GM19043 (cell line): ENCODE measurements at regions not wholly inside any gene's neighbourhood (a gene's known extent, or its start where the extent isn't known, plus 50 kb on each side); places are given as distances from the start of the nearest gene placed in this dataset.
A peak's percentile ranks its signal among the peaks of the same experiment; 100 is the strongest.
"Not testable (repeated sequence)": the region's sequence is repeated elsewhere in the genome, so short reads cannot be mapped to it uniquely, and the experiment has no call there.

Experiments used
- ATAC-seq: cut with Tn5 transposase; IDR thresholded peaks from one replicate; pipeline ENCODE4 v1.9.1; 2021; ENCODE audit warnings: low read depth; ENCODE audit not compliant: unreplicated experiment

DNA sequence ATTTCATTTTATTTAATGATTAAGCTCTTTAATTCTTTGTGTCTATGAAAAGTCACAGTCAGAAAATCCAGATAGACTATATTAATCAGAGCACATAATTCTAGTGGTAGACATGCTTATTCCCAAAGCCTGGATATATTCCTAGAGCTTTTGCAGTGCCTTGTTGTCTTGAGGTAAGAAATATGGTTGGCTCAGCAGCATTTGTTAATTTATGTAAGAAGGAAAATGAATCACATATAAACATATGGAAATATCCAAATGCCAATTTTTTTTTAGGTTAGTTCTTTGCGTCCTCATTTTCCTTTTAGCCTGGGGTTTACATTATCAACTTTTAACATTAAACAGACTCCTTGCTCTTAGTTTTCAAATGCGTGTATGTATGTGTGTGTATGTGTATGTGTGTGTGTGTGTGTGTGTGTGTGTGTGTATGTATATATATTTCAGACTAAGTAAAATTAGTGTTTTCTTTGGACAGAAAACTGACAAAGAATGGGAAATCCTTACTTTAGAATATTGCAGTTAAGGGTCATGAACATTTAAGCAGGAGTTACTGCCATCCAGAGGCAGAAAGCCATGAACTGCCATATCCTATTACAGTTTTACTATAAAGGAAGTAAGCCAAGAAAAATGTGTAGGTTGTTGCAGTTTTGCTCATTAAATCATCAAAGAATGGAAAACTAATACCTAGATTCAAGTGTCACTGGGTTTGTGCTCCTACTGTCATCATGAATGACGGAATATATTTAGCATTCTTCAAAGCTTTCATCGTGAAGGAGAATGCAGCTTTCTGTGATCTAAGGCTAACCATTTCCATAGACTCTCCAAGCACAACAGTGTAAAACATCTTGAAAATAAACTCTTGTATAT, 477.1 kb upstream of the NR5A2 start:
- no peak for ATAC-seq

DNA sequence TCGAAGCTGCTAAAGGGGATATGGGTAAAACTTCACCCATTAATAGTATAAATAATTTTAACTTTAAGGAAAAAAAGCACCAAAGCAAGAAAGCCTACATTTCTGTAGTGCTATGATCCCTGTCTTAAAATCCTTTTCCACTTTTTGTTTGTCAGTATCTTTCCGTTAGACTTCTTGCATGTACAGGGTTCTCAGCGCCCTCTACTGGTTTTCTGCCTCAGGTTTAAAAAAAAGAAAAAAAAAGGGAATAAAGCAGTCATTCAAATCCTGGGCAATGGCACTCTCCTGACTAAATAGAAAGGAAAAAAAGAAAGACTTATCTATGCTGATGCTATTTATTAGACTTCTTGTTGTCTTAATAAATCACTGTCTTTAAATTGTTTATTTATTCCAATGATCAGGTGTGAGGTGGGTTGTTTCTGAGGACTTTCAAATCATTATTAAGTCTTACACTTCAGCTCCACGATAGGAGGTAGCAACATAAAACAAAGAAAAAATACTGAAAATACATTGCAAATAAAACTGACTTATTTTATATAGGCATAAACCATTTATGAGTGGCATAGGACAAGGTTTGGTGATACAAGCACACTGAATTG, 475.4 kb upstream of the NR5A2 start:
- no peak for ATAC-seq

DNA sequence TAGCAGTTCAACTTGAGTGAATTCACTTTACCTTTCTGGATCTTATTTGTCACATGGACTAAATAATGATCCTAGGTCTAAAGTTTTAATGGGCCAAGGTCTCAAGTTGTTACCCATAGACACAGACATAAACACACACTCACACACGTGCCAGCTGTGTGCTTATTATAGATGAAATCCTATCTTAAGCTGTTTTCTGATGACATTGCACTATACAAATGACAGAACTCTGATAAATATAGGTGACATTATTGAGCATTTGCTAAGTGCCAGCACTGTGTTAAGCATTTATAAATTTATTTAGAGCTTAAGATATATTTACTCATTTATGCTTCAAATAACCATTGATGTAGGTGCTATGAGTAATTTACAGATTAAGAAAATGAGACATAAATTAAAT, 474.4 kb upstream of the NR5A2 start:
- no peak for ATAC-seq

DNA sequence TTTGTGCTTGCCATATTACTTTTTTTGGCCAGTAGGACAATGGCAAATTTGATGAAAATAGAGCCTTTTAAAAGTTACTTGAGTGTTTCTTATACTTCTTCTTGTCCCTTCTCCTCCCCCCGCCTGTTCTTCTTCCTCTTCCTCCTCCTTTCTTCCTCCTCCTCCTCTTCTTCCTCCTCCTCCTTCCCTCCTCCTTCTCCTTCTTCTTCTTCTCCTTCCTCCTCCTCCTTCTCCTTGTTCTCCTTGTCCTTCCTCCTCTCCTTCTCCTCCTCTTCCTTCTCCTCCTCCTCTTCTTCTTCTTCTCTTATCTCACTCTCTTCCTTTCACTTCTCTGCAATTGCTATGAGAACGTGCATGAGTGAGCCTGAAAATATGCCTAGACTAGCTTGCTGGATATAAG, 466.2 kb upstream of the NR5A2 start:
- ATAC-seq, result no peak

DNA sequence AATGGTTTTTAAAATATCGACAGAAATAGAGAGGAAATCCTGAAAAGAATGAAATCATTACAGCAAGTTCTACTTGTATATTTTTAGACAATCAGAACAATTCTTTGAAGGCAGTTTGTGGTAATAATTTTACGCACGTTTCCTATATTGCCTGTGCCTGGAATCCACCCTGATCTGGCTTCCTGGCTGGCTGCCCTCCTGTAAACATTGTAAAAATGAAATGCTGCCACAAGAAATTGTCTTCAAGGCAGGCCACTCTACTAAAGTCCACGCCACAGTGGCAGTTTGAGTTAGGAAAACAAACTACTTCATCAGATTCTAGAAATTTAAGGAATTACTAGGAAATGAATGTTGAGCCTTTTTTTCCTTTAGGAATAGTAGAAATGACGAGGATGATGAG, 454.5 kb upstream of the NR5A2 start:
- no peak for ATAC-seq

DNA sequence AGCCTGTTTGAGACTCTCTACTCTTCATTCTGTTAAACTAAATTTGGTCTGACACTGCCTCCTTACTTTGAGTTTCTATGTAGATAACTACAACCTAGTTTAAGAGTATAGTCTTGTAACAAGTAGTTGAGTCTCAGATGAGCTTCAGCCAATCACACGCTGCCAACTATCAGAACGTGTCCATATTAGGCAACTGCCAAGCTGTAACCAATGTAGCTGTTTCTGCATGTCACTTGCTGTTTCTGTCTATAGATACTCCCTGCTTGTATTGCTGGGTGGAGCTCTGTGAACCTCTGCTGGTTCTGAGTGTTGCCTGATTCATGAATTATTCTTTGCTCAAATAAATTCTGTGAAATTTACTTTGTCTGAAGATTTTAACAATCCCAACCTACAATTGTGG, 452.6 kb upstream of the NR5A2 start:
- ATAC-seq, result no peak

DNA sequence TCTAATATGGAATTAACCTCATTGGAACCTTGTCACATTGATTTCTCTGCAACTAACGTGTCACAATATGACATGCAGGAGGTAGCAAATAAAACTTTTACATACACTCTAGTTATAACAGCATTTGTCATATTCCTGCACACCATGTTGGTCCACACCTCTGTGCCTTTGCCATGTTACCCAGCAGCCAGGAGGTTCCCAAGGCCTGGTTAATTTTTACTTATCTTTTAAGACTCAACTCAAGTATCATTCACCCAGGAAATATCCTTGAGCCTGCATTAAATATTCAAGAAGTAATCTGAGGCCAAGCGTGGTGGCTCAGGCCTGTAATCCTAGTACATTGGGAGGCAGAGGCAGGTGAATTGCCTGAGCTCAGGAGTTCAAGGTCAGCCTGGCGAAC, 447.2 kb upstream of the NR5A2 start:
- ATAC-seq, result no peak

DNA sequence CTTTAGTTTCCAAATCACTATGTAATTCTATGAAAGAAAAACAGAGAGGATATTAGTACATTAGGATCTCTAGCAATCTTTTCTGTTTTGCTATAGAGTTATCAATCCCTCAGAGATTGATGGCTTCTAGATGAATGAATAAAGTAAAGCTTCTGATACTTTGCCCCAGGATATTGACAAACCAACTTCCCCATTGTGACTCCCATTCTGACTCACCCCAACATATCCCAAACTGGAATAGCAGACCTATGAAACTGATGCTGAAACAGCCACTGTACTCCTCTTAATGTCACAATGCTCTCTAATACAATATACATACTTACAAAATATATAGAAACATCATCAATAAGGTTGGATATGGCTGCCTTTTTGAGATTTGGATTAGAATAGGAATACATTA, 442.1 kb upstream of the NR5A2 start:
- ATAC-seq, result no peak

DNA sequence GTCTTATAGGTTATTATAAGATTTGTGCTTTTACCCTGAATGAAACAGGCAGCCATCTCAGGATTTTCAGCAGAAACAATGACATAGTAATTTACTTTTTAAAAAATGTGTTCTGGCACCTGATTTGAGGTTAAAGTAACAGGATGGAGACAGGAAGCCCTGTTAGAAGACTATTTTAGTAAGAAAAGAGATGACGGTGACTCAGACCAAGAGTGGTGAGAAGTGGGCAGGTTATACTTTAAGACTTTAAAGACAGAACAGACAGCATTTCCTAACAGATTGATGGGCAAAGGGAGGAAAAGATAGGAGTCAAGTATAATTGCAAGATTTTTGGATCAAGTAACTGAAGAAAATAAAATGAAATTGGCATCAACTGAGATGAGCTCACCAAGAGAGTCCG, 436.8 kb upstream of the NR5A2 start:
- peak; percentile 92 for ATAC-seq

DNA sequence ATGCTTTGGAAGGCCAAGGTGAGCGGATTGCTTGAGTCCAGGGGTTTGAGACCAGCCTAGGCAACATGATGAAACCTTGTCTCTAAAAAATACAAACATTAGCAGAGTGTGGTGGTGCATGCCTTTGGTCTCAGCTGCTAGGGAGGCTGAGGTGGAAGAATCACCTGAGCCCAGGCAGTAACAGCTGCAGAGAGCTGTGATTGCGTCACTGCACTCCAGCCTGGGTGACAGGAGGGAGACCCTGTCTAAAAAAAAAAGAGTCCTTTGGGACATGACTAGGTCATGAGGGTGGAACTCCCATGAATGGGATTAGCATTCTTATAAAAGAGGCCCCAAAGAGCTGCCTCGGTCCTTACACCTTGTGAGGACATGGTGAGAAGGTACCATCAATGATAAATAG, 436.0 kb upstream of the NR5A2 start:
- ATAC-seq, result no peak

DNA sequence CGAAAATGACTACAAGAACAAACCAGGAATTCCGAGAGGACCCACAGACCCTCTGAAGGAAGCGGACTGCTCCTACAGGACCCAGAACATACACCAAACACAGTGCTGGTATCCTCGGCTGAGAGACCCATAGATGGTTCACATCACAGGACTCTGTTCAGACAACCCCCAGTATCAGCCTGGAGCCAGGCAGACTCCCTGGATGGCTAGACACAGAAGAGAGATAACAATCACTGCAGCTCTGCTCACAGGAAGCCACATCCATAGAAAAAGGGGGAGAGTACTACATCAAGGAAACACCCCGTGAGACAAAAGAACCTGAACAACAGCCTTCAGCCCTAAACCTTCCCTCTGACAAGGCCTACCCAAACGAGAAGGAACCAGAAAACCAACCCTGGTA, 434.0 kb upstream of the NR5A2 start:
- no peak for ATAC-seq

DNA sequence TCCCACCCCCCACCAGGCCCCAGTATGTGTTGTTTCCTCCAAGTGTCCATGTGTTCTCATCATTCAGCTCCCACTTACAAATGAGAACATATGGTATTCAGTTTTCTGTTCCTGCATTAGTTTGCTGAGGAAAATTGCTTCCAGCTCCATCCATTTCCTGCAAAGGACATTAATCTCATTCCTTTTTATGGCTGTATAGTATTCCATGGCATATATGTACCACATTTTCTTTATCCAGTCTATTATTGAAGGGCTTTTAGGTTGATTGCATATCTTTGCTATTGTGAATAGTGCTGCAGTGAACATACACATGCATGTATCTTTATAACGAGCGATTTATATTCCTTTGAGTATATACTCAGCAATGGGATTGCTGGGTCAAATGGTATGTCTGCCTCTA, 431.1 kb upstream of the NR5A2 start:
- ATAC-seq, result not testable (repeated sequence)

DNA sequence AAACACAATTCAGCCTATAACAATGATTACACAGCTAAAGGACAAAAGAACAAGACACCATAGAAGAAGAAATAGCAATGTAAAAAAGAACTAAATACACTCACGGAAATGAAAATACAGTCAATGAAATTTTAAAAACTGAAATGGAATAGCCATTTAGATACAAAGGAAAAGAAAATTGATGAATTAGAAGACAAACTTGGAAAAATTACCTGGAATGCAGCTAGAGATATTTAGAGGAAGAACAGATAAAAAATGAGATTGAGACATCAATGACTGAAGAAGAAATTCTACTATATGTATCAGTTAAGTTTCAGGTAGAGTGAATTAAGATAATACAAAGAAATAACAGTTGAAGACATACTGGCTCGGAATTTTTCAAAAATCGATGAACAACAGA, 430.4 kb upstream of the NR5A2 start:
- no peak for ATAC-seq

DNA sequence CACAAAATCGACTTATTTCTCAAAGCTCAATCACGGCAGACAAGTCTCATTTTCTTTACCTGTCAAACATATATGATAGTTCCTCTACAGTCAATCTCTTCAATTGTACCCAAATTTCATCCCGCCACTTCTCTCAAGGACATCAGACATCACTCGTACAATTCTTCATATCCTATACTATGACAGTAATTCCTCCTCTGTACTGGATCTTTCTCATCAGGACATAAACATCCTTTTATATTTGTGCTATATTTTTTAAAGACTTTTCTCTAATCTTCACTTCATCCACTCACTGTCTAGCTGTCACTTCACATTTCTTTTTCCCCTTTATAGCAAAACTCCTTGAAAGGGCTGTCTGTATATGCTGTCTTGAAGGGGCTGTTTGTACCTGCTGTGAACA, 419.1 kb upstream of the NR5A2 start:
- ATAC-seq, result no peak

DNA sequence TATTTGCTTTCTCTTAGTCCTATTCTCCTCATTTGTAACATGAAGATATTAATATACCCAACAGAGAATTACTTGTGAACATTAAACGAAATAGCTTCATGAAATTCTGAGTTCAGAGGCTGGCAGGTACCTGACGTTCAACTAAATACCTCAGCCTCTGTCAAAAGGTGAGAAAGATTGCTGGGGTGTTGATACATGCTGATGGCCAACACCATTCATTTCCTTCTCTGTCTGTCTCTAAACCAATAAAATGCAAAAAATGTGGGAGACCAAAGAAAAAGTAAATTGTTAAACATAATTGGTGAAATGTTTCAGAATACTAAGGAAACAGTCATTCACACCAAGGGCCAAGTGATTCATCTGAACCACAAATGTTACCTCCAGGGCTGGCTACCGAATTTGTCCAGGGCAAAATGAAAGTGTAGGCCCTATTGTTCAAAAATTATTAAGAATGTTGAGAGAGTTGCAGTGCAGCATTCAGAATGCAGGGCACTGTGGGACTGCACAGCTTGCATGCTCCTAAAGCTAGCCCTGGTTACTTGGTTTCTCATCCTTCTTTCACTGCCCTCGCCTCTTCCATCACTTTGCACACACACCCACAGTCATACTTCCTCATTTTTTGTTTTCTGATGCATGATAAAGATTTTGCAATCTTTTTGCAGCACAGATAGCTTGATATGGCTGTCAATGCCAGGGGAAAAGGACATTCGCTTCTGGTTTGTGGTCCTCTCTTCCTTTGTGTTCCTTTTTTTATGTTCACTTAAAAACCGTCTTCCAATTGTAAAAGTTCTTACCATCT, 414.3 kb upstream of the NR5A2 start:
- ATAC-seq, result no peak

DNA sequence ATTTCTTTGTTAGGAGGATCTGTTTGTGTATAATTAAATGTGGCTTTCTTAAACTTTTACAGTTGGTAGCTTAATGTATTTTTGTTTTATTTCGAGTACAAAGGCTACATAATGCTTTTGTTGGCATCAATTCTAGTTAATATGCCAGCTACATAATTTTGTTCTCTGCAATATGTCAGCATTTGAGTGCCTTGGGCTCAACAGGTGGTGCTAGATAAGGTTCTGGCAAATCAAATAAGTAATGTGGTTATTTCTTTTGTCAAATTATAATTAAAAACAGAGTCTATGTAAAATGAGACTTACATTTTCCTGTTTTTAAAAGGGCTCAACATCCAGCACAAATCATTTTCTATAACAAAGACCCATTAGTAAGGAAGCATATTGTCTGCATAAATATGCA, 410.6 kb upstream of the NR5A2 start:
- no peak for ATAC-seq

DNA sequence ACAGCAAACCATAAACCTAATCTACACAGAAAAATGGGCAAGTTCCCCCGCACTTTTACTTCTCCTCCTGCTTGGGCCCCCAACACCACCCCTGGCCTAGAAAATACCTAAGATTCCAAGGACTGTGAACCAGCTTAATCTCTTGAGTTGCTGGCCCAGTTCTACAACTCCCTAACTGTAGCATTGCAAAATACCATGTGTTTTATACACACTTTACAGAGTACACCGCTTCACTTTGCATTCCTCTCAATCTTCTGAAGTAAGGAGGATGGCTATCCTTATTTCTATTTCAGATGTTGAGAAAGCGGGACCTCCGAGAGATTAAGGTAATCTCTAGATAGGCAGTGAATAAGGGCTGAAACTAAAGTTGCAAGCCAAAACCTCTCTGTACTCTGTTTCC, 408.3 kb upstream of the NR5A2 start:
- no peak for ATAC-seq

DNA sequence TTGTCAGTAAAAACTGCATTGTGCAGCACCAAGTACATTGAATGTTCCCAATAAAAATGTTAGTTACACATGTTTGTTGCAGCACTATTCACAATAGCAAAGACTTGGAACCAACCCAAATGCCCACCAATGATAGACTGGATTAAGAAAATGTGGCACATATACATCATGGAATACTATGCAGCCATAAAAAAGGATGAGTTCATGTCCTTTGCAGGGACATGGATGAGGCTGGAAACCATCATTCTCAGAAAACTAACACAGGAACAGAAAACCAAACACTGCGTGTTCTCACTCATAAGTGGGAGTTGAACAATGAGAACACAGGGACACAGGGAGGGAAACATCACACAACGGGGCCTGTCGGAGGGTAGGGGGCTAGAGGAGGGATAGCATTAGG, 401.3 kb upstream of the NR5A2 start:
- not testable (repeated sequence) for ATAC-seq

DNA sequence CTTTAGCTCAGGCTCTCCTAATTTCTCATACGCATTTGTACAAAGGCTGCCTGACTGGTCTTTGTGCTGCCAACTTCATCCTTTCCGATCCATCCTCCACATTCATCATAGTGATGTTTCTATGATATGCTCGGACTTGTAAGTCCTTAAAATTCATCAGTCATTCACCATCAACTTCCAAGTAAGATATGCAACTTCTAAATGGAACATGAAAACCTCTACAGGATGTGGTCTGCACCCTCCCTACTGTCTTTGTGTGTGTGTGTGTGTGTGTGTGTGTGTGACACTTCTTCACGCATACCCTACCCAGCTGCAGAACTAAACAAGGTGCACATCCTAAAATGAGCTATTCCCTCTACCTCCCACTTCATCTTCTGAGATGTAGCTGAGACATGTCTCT, 397.9 kb upstream of the NR5A2 start:
- no peak for ATAC-seq

DNA sequence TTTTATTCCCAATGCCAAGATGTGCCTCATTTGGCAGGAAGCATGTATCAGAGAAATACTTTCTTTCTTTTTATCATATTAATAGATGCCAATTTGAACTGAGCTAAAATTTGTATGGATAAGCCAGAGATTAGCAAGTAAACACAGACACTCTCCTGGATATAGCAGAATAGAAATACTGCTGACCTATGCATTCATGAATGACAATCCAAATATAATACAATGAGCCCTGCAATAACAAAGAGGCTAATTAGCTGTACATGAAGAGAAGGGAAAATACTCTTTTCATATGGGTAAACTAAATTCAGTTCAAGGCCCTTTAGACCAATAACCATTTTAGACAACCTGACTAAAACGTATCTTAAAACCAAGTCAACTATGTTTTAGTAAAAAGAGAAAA, 388.1 kb upstream of the NR5A2 start:
- ATAC-seq, result no peak

DNA sequence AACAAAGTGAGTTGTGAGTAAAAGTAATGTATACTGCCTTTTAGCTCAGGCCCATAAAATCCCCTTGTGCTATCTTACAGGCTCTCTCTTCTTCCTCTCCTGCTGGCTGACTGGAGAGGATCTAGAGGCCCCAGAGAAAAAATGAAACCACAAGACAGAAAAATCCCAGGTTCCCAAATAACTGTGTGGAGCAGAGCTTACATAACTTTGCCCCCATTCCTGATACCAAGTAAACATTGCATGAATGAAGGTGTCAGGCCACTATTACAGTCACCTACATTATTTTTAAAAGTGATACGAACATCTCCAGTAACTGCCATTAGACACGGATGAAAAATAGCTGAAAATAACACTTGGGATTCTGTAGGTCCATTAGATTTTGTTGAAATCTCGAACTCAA, 386.0 kb upstream of the NR5A2 start:
- no peak for ATAC-seq

DNA sequence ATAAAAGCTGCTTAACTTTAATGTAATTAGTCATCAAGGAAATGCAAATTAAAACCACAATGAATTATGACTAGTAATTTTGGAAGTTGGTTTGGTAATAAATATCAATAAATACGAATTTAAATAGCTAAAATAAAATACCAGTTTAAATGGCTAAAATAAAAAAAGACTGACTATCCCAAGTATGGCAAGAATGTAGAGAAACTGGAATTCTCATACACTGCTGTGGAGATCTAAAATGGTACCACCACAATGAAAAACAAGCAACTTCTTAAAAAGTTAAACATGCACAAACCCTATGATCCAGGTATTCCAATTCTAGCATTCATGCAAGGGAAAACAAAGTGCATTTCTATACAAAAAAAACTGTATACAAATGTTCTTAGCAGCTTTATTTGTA, 382.6 kb upstream of the NR5A2 start:
- no peak for ATAC-seq
